ENCODE measurements at regions not wholly inside any gene's neighbourhood (a gene's known extent, or its start where the extent isn't known, plus 50 kb on each side); places are given as distances from the start of the nearest gene placed in this dataset.

DNA sequence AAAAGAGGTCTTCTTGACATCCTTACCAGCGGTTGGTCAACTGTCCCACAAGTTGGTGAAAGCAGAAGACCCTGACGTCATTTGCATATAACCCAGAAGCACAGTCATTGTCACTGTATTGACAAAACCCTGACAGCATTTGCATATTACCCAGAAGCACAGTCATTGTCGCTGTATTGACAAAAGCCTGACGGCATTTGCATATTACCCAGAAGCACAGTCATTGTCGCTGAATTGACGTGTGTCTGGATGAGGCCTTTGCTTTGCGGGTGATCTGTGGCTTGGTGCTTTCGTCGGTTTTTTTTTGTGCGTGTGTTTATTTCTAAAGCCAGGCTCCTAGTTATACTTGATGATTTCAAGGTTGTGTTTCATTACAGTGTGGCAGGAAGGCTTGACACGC lies 1145.2 kb downstream of the BRD1 start:
- no peak for DNase-seq (ENCODE audit: extremely low read depth, insufficient read length)
- TF ChIP-seq CTCF (IDR thresholded peaks at IDR 0.05; ENCODE audit: insufficient read depth, low read length, poor library complexity, severe bottlenecking) = no peak
- H3K4me3 ChIP-seq (replicated peaks; ENCODE audit: low read depth, low read length) = no peak overlapping the region
- no peaks in the 10 kb centered on the region for H3K27me3 ChIP-seq (replicated peaks; ENCODE audit: control insufficient read depth, insufficient read depth, low read length)
- no peaks in the 10 kb centered on the region for H3K36me3 ChIP-seq (ENCODE audit: control insufficient read depth, insufficient read depth, low read length)

- DNase-seq (ENCODE audit: extremely low read depth, insufficient read length) = no peak
- Histone ChIP-seq H3K36me3 (ENCODE audit: control insufficient read depth, insufficient read depth, low read length) (no peaks in the 10 kb centered on the region), H3K4me3 (replicated peaks; ENCODE audit: low read depth, low read length) (no peak overlapping the region), H3K27me3 (replicated peaks; ENCODE audit: control insufficient read depth, insufficient read depth, low read length) (no peaks in the 10 kb centered on the region)
- TF ChIP-seq CTCF (IDR thresholded peaks at IDR 0.05; ENCODE audit: insufficient read depth, low read length, poor library complexity, severe bottlenecking) = no peak
Measured at GRCh38 chr22:48680601-48681000, 1147.1 kb downstream of the BRD1 start.

DNA sequence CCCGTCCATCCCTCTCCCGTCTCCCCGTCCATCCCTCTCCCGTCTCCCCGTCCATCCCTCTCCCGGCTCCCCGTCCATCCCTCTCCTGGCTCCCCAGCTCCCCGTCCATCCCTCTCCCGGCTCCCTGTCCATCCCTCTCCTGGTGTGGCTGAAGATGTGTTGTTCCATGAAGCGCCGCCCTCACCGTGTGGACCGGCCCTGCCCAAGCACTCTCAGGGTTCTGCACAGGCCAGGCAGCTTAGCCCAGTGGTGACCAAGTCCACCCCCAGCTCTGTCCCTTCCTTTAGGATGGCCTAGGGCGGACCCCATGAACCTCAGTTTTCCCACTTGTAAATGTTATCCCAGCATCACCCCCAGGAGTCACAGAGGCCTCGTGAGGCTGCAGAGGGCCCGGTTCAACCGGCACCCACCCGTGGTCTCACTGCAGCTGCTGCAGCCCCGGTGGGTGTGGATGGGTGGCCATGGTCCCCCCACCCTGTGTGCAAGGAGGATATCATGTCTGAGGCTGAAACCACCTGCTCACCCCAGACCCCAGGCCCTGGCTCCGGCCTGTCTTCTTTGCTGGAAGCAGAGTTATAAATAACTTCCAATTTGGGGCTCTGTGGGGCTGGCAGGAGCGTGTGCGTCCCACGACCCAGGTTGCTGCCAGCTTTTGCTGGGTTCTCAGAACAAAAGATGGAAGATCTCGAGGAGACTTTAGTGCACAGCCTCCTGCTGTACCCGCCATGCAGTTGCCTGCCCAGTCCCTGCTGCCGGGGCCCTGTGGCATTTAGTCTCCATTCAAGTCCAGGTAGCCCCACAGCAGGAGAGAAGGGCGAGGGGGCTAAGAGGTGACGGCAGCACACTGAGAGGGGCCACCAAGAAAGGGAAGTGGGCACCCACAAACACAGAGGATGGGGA lies 1147.8 kb downstream of the BRD1 start:
- H3K27me3 ChIP-seq (replicated peaks; ENCODE audit: control insufficient read depth, insufficient read depth, low read length) = no peaks in the 10 kb centered on the region
- no peak for DNase-seq (ENCODE audit: extremely low read depth, insufficient read length)
- H3K4me3 ChIP-seq (replicated peaks; ENCODE audit: low read depth, low read length) = no peak overlapping the region
- H3K36me3 ChIP-seq (ENCODE audit: control insufficient read depth, insufficient read depth, low read length) = no peaks in the 10 kb centered on the region
- TF ChIP-seq CTCF (IDR thresholded peaks at IDR 0.05; ENCODE audit: insufficient read depth, low read length, poor library complexity, severe bottlenecking) = no peak

DNA sequence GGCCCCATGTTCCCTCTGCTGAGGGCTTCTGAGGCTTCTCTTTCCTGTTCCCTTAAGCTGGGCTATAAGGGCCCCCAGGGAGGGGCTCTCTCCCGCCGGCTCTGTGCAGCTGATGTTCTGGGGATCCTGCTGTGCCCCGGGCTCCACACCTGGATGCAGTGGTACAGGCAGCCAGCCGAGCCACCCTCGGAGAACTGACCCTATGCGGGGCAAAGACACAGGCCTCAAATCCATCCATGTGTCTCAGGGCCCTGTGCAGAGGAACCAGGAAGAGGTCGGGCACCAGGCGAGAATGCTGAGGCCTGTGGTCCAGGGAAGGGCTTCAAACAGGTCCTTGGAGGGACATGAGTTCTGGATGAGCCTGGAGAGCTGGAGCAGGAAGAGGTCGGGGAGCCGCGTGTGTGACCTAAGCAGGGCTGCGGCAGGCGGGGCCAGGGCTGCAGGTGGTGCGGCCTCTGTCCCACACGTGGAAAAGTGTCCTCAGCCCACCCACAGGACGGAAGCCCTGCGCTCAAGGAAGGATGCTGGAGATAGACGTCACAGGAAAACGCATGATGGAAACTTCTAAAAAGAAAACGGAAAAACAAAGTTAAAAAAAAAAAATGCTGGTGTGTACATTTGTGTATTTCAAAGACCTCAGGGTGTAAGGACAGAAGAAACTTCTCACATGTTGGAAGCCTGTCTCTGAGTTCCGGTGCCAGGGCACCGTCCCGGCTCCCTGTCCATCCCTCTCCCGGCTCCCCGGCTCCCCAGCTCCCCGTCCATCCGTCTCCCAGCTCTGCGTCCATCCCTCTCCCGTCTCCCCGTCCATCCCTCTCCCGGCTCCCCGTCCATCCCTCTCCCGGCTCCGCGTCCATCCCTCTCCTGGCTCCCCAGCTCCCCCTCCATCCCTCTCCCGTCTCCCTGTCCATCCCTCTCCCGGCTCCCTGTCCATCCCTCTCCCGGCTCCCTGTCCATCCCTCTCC lies 1149.2 kb downstream of the BRD1 start:
- Histone ChIP-seq H3K4me3 (replicated peaks; ENCODE audit: low read depth, low read length) (no peak overlapping the region), H3K27me3 (replicated peaks; ENCODE audit: control insufficient read depth, insufficient read depth, low read length) (no peaks in the 10 kb centered on the region), H3K36me3 (ENCODE audit: control insufficient read depth, insufficient read depth, low read length) (no peaks in the 10 kb centered on the region)
- DNase-seq (ENCODE audit: extremely low read depth, insufficient read length) = no peak
- no peak for TF ChIP-seq CTCF (IDR thresholded peaks at IDR 0.05; ENCODE audit: insufficient read depth, low read length, poor library complexity, severe bottlenecking)

DNA sequence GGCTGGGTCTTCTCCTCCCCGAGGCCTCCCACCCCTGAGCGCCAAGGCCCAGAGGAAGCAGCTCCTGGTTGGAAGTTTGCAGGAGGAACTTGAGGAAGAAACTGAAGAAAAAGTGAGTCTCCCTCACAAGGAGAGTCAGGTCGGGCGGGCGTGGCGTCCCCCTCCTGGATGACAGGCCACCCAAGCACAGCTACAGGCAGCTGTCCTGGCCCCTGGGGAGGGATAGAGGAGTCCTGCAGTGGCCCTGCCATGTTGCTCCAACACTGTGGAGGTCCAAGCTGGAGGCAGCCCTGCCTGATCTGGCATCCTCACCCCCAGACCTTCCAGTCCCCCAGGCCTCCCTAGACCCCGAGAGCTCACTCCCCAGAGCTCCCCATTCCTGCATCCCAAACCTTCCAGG lies 1150.1 kb downstream of the BRD1 start:
- no peaks in the 10 kb centered on the region for H3K27me3 ChIP-seq (replicated peaks; ENCODE audit: control insufficient read depth, insufficient read depth, low read length)
- no peak overlapping the region for H3K4me3 ChIP-seq (replicated peaks; ENCODE audit: low read depth, low read length)
- no peak for TF ChIP-seq CTCF (IDR thresholded peaks at IDR 0.05; ENCODE audit: insufficient read depth, low read length, poor library complexity, severe bottlenecking)
- no peak for DNase-seq (ENCODE audit: extremely low read depth, insufficient read length)
- no peaks in the 10 kb centered on the region for H3K36me3 ChIP-seq (ENCODE audit: control insufficient read depth, insufficient read depth, low read length)
